Inflammatory macrophage treated with lipopolysaccharide for 4 hours (primary cell): ENCODE measurements at regions not wholly inside any gene's neighbourhood (a gene's known extent, or its start where the extent isn't known, plus 50 kb on each side); places are given as distances from the start of the nearest gene placed in this dataset.

Experiments
- DNase-seq: peaks from one replicate; pipeline ENCODE4 v3.0.0-alpha.2; 2020

GRCh38 chr2:121969766-121970639, 214.6 kb downstream of the TSN start:
- DNase-seq: no peak

DNA sequence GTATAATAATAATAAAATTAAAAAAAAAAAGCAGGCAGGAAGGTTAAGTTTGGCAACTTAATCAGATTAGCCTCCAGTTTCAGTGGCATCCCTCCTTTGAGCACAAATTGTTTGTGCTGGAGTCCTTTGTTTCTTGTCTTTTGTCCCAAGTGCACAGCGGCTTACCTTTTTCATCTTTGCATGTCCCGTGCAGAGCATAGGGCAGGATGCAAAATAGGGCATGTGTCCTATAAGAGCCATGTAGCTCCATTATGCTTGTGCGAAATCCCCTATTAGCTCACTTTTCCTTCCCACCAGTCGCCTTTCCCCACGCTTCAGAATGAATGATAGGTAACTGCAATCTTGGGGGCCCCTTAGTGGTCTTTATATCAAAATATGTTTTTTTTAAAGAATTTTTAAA, 216.8 kb downstream of the TSN start:
- DNase-seq: no peak

DNA sequence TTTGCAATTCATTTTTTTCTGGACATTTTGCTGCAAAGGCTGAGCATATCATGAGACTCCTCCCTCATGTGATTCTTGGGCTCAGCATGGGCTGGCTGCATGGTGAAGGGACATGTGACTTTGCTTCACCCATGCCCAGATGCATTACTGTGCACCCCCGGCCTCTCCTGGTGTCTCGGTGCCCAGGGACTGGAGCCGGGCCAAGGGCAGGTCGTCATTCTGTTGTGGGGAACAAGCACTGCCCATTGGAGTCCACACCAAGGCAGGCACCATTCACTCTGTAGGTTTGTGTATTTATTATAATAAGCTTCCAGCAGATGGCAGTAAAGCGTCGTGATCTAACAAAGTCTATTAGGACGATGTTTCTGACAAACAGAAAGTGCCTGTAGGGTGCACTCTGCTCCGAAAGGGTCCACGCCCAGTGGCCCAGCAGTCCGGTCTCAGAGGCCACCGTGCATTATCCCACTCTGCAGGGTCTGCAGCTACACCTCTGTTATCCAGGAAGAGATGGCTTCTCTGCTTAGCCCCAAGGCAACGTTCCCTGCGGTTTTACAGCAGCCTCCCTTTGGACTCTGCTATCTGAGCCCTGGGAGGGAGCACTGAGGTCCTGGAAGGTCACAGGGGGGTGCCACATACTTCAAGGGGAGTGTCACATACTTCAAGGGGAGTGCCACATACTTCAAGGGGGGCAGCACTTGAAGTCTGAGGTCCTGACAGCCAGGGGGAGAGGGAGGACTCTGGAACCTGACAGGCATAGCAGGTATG, 219.6 kb downstream of the TSN start:
- DNase-seq: peak; percentile 85

DNA sequence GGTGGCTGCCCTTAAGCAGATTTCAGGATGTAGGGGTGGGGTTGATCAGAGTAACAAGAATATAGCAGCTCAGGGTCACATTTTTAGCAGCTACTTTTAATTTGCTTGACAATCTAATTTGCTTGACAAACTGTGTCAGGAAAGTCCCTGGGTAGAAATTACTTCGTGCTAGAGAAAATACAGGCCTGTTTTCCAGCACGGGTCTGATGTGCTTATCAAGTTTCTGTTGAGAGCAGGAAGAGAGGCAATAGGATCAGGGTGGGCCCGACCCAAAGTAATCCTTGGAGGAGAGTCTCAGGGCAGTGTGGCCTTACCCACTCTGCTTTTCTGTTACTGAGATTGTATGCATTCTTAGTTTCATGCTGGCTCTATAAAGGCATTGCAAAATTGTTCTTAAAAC, 221.5 kb downstream of the TSN start:
- no peak for DNase-seq

- no peak for DNase-seq
These were observed 221.9 kb downstream of the TSN start for GRCh38 chr2:121977326-121977725.

GRCh38 chr2:121992700-121993099, 237.2 kb downstream of the TSN start:
- no peak for DNase-seq

DNA sequence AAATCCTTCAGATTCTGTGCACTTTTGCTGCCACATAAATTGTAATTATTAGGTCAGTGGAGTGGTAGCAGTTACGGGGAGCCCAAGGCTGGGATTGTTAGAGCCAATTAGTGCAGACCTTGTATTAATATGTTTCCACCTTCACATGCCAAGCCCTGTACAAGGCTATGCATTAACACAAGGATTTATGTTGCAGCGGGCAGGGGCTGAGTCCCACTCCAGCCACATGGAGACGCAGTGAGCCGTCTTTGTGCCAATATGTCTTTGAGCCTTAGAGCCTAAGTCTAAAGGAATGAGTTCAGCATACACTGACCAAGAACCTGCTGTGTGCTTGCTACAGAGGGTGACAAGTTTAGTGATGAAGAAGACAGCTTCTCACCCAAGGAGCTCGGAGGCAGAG, 238.2 kb downstream of the TSN start:
- DNase-seq: no peak

- no peak for DNase-seq
These were observed 239.1 kb downstream of the TSN start for GRCh38 chr2:121994238-121995206.

GRCh38 chr2:121998751-121999150, 243.3 kb downstream of the TSN start:
- DNase-seq: no peak

- no peak for DNase-seq
These were observed 243.8 kb downstream of the TSN start for GRCh38 chr2:121999264-121999663.

GRCh38 chr2:122000556-122001340, 245.3 kb downstream of the TSN start:
- DNase-seq: no peak

- DNase-seq: no peak
These were observed 246.0 kb downstream of the TSN start for GRCh38 chr2:122001441-122001874.

- no peak for DNase-seq
These were observed 247.9 kb downstream of the TSN start for GRCh38 chr2:122003196-122003940.

DNA sequence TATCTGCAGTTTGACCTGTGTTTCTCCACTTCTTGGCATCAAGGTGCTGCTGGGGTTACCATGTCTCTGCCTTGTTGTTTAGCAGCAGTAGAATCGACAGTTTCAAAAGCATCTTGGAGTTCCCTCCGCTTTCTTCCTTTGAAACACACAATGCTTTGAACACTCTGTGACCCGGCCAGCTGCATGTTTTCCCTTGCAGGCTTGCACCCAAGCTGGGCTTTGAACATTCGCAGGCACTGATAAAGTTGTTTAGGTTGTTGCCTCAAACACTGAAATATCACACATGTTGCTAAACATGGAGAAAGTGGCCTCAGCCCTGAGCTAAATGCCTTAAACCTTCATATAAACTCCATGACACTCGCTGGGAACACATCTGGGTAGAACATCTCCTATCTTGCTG, 251.7 kb downstream of the TSN start:
- no peak for DNase-seq

- DNase-seq: no peak
These were observed 252.1 kb downstream of the TSN start for GRCh38 chr2:122007577-122007976.

DNA sequence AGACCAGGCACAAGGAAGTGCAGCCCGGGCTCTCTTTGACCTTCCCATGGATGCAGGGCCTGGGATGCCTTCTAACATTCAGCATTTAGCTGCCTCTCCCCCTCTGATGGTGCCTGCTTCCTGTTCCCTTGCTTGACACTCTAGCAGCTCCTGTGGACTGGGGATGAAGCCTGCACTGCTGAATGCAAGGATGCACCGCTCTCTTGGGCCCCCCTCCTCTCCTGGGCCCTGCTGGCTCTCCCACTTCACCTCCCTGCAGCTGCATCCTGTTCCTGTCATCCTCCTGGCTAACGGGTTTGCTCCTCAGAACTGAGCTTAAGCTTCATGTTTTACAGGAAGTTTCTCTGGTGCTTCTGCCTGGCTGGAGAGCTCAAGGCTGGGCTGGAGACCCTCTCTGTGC, 254.1 kb downstream of the TSN start:
- DNase-seq: no peak

DNA sequence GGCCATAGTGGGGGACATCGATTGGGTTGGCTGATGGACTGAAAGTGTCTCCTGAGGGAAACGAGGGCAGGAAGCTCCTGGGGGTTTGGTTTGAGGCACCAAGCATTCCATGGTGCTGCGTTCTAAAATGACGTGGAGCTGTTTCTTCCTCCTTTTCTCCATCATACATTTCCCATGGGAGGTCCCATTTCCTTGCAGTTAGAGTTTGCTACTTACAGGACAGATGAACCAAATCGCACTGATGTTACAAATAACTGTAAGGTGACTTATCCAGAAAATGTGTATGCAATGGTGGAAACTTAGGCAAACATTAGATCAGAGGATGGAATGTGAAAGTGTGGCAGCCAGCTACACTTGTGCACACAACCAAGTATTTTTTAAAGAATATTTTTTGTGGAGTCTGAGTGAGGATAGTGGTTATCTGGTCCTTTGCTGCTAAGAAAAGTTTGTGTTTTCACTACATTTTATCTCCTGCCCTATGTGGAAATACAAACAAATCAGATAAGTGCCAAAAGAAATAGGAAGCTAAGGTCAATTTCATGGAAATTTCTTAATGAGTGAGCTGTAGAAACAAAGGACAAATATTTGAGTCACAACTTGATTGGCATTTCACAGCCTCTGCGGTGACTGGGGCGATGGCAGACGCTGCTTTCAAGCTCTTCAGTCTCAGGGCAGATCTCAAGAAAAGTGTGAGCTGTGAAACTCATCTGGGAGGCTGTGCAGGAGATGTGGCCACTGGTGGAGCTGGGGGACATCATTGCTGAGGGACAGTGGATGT, 256.2 kb downstream of the TSN start:
- no peak for DNase-seq

GRCh38 chr2:122018736-122019135, 263.3 kb downstream of the TSN start:
- DNase-seq: no peak

GRCh38 chr2:122019724-122020123, 264.3 kb downstream of the TSN start:
- DNase-seq: no peak

DNA sequence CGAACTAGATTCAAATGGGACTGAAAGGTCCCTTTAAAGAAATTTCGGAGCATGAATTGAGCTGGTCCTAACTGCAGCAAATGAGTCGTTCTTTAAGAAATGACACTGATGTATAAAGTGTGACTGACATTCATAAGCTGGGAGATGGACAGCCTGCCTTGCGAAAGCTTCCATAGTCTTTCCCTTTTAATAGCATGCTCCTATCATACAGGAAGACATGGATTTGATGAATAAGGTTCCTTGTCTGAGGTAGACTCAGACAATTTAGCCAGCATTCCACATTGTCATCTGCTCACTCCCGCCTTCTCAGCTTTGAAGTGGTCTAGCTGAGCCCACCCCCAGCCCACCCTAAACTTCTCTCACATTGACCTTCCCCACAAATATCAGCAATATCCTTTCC, 264.9 kb downstream of the TSN start:
- DNase-seq: no peak

DNA sequence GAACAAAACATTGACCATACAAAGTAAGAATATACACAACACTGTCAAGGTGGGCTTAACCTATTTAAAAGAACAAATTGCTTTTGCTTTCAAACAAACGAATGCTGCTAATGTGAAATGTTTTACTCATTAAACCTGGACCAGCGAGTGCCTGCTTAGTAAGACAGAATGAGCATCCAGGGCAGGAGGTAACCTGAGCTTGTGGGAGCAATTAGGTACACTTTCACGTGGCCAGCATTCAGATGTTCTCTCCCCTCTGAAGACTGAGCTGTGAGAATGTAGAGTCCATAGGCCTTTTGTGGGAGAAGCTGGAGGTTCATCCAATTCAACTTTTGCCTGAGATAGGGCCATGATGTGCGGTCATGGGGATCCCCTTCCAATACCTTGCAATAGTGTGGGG, 266.5 kb downstream of the TSN start:
- no peak for DNase-seq
